Fibroblast of pulmonary artery (primary cell): ENCODE measurements at regions not wholly inside any gene's neighbourhood (a gene's known extent, or its start where the extent isn't known, plus 50 kb on each side); places are given as distances from the start of the nearest gene placed in this dataset.

Experiments
- DNase-seq: peaks from one replicate; pipeline ENCODE4 v3.0.0-alpha.2; 2010; ENCODE audit warnings: low read depth
- H3K4me3 ChIP-seq: replicated peaks from 2 replicates; pipeline ENCODE4 v1.5.1; 2011; ENCODE audit warnings: low read depth, mild to moderate bottlenecking, control low read depth, low read length, moderate library complexity
- CTCF ChIP-seq: IDR thresholded peaks from 2 replicates; pipeline ENCODE4 v1.5.1; 2011; ENCODE audit warnings: mild to moderate bottlenecking, control low read depth, low read length, inconsistent platforms; ENCODE audit errors: missing control alignments

- no peak for TF ChIP-seq CTCF
- no peak for DNase-seq
These were observed 99.7 kb downstream of the LBH start for GRCh38 chr2:30331038-30331437.

GRCh38 chr2:30331869-30332268, 100.5 kb downstream of the LBH start:
- TF ChIP-seq CTCF = no peak
- no peak for DNase-seq
- no peak overlapping the region for H3K4me3 ChIP-seq

More at GRCh38 chr2:30331038-30331437, 99.7 kb downstream of the LBH start:
- no peak overlapping the region for H3K4me3 ChIP-seq

GRCh38 chr2:30332791-30333453, 101.6 kb downstream of the LBH start:
- H3K4me3 ChIP-seq = no peak overlapping the region
- no peak for DNase-seq
- TF ChIP-seq CTCF = no peak

GRCh38 chr2:30334762-30335363, 103.5 kb downstream of the LBH start:
- no peak for TF ChIP-seq CTCF
- H3K4me3 ChIP-seq = no peak overlapping the region
- DNase-seq = no peak

GRCh38 chr2:30336084-30336483, 104.8 kb downstream of the LBH start:
- no peak for TF ChIP-seq CTCF
- DNase-seq = no peak
- H3K4me3 ChIP-seq = no peak overlapping the region

- TF ChIP-seq CTCF = no peak
- no peak for DNase-seq
- no peak overlapping the region for H3K4me3 ChIP-seq
These were observed 105.9 kb downstream of the LBH start for GRCh38 chr2:30336978-30337841.
